ENCODE measurements at regions not wholly inside any gene's neighbourhood (a gene's known extent, or its start where the extent isn't known, plus 50 kb on each side); places are given as distances from the start of the nearest gene placed in this dataset.

DNA sequence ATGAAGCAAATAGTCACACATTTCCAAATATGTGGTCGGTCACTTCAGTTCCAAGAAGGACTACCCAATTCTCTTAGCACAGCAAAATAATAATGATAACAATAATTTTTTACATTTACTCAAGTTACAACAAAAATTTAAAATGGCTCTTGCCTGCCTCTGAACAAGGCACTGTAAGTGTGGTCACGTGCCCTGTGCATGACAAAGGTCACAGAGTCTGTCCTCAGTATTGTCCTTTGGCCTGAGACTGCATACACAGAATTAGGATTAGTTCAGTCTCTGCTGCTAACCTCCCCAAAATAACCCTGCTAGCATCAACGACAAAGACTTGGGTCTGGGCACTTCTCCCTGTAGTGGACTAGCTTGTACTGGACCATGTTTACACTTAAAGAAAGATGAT, 297.1 kb upstream of the DUSP10 start:
- no peak for DNase-seq (ENCODE audit: low read depth)

DNA sequence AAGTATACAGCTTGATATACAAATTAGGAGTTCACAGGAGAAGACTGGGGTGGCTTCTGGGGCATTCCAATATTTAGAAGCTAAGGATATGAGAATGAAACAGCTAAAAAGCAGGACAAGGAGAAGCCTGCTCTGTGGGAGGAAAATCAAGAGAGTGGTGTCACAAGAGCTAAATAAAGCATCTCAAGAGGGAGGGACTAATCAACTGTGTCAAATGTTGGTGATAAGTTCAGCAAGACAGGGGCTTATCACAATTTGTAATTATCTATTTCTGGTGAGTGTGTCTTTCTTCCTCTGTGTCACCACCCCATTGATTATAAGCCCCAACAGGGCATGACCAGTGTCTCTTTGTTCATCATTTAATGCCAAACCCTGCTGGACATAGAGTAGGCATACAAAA, 295.8 kb upstream of the DUSP10 start:
- DNase-seq (ENCODE audit: low read depth) = no peak

DNA sequence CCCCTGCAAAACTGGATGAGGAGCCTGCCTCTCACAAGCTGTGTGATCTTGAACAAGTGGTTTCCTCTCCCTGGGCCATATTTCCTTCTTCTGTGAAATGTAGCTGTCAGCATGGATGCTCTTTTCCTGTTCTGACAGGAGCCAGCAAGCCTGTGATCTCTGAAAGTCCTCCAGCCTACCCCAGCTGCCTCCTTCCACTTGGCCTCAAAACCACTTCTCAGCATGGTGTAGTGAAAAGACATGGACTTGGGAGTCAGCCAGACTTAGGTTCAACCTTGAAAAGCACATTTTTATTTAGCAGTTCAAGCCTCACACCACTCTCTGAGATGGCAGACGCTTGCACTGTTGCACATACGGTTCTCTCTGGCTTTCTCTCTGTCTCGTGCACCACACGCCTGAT, 292.9 kb upstream of the DUSP10 start:
- no peak for DNase-seq (ENCODE audit: low read depth)

GRCh38 chr1:222033450-222033849, 291.6 kb upstream of the DUSP10 start:
- DNase-seq (ENCODE audit: low read depth) = no peak

GRCh38 chr1:222031318-222031717, 289.4 kb upstream of the DUSP10 start:
- DNase-seq (ENCODE audit: low read depth) = no peak

DNA sequence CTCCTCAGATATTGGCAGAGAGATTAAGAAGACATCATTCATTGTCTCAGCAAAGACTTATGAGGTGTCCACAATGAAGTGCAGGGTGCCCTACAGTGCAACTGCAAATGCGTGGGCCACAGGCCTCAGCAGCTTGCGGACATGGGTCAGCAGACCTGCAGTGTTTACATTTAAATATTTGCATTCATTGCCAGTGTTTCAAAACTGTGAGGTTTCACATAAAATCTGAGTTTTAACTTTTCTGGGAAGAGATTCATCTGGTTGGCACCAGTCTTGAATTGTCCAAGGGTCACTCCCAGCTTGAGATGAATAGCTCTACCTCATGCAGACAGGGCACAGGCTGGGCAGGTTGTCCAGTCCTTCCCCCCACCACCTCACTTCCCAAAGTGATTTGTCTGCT, 286.8 kb upstream of the DUSP10 start:
- no peak for DNase-seq (ENCODE audit: low read depth)

- no peak for DNase-seq (ENCODE audit: low read depth)
Measured at GRCh38 chr1:222028116-222028515, 286.2 kb upstream of the DUSP10 start.

- DNase-seq (ENCODE audit: low read depth) = no peak
Measured at GRCh38 chr1:222026280-222026679, 284.4 kb upstream of the DUSP10 start.

- DNase-seq (ENCODE audit: low read depth) = no peak
Measured at GRCh38 chr1:222023025-222023424, 281.1 kb upstream of the DUSP10 start.

DNA sequence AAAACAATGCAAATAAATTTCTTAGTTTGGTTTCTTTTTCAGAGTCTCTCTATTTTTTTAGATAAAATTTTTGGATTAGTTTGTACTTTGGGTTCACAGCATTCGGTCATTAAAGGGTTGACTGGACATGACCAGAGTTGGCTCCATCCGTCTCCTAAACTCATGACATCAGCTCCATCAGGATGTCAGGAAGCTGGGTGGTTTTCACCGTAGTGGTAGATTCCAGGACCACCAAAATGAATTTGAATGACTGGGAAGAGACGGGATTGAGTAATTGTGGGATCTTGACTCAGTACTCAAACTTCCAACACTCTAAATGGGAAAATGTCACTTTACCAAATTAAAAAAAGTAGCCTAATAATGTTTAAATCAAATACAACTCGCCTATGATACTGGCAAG, 279.2 kb upstream of the DUSP10 start:
- no peak for DNase-seq (ENCODE audit: low read depth)

DNA sequence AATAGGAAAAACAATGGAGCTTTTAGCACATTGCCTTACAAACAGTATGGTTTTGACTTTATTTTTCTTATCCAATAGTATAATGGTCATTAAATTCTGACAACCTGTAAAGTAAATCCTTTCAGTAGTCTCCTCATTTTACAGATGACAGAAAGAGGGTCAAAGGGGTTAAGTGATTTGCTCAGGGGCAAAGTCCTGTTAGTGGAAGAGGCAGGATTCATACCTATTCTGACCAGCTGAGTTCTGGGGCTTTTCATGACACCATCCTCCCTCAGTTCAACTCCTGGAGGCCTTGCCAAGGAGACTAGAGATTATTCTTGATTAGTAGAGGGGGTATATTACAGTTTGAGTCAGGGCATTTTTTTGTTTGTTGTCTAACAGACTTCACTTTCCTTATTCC, 278.7 kb upstream of the DUSP10 start:
- no peak for DNase-seq (ENCODE audit: low read depth)

DNA sequence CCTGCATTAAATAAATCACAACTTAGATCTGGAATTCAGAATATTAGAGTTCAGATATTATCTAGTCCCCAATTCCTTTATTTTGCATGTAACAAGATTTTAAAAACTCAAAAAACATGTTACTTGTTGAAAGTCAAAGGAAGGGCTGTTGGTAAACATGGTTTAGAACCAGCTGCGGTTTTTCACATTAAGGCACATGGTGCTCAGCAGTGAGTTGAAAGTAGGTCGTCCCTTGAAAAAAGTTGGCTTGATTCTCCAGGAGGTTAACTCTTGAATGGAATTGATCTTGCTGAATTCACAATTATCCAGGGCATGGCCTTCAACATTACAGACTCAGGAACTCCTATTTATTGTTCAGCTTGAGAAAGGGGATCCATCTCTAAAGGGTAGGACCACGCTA, 277.1 kb upstream of the DUSP10 start:
- DNase-seq (ENCODE audit: low read depth) = no peak

DNA sequence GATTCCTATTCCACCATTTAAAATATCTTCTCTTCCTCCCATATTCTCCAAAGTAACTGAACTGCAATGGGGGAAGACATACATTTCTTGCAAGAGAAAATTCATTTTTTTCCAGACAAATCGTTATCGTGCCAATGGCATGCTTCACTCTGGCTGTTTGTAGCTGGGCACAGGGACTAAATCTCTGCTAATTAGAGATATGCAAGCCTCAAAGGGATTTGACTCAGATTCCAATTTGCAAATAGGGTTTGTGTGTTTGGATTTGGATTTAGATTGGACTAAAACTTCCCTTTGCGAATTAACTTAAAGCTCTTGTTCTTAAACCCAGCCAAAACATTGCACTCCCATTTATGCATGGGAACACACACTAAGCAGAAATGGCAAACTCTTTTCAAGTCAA, 276.2 kb upstream of the DUSP10 start:
- DNase-seq (ENCODE audit: low read depth) = no peak

- no peak for DNase-seq (ENCODE audit: low read depth)
Measured at GRCh38 chr1:222015686-222016085, 273.8 kb upstream of the DUSP10 start.

GRCh38 chr1:222014001-222014400, 272.1 kb upstream of the DUSP10 start:
- no peak for DNase-seq (ENCODE audit: low read depth)

- DNase-seq (ENCODE audit: low read depth) = no peak
Measured at GRCh38 chr1:222012816-222013215, 270.9 kb upstream of the DUSP10 start.

DNA sequence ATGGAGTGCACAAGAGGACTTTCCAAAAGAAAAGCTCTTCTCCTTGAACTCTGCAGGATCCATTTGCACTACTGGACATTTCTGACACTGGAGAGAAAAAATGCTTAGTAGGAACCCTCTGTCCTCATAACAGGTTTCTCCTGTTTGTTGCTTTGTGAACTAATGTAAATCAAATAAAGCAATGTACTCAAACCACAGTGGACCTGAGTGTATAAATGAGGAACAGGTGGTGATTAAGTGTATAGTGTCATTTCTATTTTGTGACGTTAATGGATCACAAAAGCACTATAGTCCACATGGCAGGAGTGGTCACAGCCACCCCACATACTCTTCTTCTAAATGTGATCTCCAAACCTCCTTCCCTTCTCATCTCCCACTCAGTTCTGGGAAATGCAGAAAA, 268.4 kb upstream of the DUSP10 start:
- no peak for DNase-seq (ENCODE audit: low read depth)

DNA sequence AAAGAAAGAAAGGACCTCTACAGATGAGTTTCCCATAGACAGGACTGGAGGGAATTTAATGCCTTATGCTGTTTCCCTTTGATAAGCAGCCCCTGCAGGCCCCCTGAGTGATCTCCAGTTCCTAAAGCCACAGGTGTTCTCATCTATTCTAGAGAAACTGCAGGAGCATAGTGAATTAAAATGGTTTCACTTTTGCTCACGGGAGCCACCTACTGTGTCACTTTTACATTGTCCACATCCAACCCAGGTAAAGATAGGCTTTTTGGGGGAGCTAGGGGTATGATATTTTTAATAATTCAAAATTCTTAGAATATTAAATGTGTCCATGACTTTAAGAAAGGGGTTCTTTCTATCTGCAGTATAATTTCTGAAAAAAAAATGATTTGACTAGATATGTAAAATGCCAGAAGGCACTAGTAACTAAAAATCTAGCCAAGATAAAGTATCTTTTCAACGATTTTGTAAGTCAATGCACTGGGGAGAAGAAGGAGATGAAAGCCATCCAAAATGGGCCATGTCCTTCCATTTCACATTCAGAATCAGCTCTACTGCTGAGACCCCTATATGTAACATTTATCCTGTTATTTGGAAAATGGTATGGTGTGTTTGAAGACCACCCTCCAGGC, 267.3 kb upstream of the DUSP10 start:
- DNase-seq (ENCODE audit: low read depth) = no peak

- no peak for DNase-seq (ENCODE audit: low read depth)
Measured at GRCh38 chr1:222006715-222007114, 264.8 kb upstream of the DUSP10 start.

GRCh38 chr1:222004784-222005183, 262.9 kb upstream of the DUSP10 start:
- no peak for DNase-seq (ENCODE audit: low read depth)

GRCh38 chr1:222004034-222004433, 262.1 kb upstream of the DUSP10 start:
- no peak for DNase-seq (ENCODE audit: low read depth)

DNA sequence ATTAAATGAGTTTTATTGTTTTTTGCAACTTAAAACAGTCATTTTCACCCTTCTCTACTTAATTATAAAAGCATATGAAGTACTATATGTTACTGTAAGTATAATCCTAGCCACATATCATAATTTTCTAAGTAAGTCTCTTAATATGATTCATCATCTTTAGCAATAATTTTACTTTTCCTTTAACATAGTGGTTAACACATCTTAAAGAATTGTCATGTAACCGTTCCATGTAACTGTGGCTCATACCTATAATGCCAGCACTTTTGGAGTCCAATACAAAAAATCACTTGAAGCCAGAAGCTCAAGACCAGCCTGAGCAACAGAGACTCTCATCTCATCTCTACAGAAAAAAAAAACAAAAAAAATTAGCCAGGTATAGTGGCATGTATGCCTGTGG, 260.6 kb upstream of the DUSP10 start:
- DNase-seq (ENCODE audit: low read depth) = no peak

GRCh38 chr1:222000131-222000530, 258.2 kb upstream of the DUSP10 start:
- DNase-seq (ENCODE audit: low read depth) = no peak

GRCh38 chr1:221998781-221999180, 256.9 kb upstream of the DUSP10 start:
- DNase-seq (ENCODE audit: low read depth) = no peak

- no peak for DNase-seq (ENCODE audit: low read depth)
Measured at GRCh38 chr1:221998186-221998612, 256.3 kb upstream of the DUSP10 start.
